ENCODE measurements at regions not wholly inside any gene's neighbourhood (a gene's known extent, or its start where the extent isn't known, plus 50 kb on each side); places are given as distances from the start of the nearest gene placed in this dataset.

GRCh38 chr1:105326886-105327285 lies 1577.2 kb downstream of the AMY1C start:
- TF ChIP-seq POLR2AphosphoS5 (IDR thresholded peaks at IDR 0.05; ENCODE audit: low read depth, low read length) (no peak), TAF1 (IDR thresholded peaks at IDR 0.05; ENCODE audit: borderline replicate concordance, low read depth, low read length) (no peak)
